CD14-positive monocyte (primary cell): ENCODE measurements at regions not wholly inside any gene's neighbourhood (a gene's known extent, or its start where the extent isn't known, plus 50 kb on each side); places are given as distances from the start of the nearest gene placed in this dataset.

Source experiments
- DNase-seq, 3 donors: peaks; one replicate each; pipeline ENCODE4 v3.0.0-alpha.2; 2011 to 2022
- H2AFZ ChIP-seq: 2 replicates; pipeline ENCODE4 v1.6.0; 2012; ENCODE audit warnings: mild to moderate bottlenecking, low read depth, low read length, inconsistent platforms; ENCODE audit not compliant: insufficient read depth, poor library complexity, severe bottlenecking
- H3K27ac ChIP-seq, 2 donors: 1 replicate in 1 of 2; 2 replicates in 1 of 2; pipeline ENCODE4 v1.5.1; 2012 to 2013; ENCODE audit warnings: low read length in 2 of 2, control low read depth in 1 of 2, inconsistent platforms in 1 of 2, low read depth in 1 of 2, mild to moderate bottlenecking in 1 of 2
- H3K27me3 ChIP-seq, 2 donors: one replicate each; pipeline versions ENCODE4 v1.6.0 to v1.6.1; 2011 to 2013; ENCODE audit warnings: low read length in 2 of 2; ENCODE audit not compliant: control insufficient read depth in 2 of 2, insufficient read depth in 2 of 2
- H3K36me3 ChIP-seq, 2 donors: replicated peaks in 1 of 2; 1 replicate in 1 of 2; 2 replicates in 1 of 2; pipeline versions ENCODE4 v1.5.1 to v1.6.1; 2012 to 2013; ENCODE audit warnings: low read length in 2 of 2, control low read depth in 1 of 2, inconsistent platforms in 1 of 2, mild to moderate bottlenecking in 1 of 2; ENCODE audit not compliant: insufficient read depth in 2 of 2, control insufficient read depth in 1 of 2
- H3K4me1 ChIP-seq, 2 donors: 1 replicate in 1 of 2; 2 replicates in 1 of 2; pipeline versions ENCODE4 v1.5.1 to v1.6.1; 2012 to 2013; ENCODE audit warnings: low read length in 2 of 2, control low read depth in 1 of 2, inconsistent platforms in 1 of 2, mild to moderate bottlenecking in 1 of 2, moderate library complexity in 1 of 2; ENCODE audit not compliant: insufficient read depth in 2 of 2, control insufficient read depth in 1 of 2
- H3K4me2 ChIP-seq: replicated peaks from 2 replicates; pipeline ENCODE3; 2012; ENCODE audit warnings: low read length, moderate library complexity, mild to moderate bottlenecking; ENCODE audit not compliant: poor library complexity, severe bottlenecking; ENCODE audit errors: extremely low read depth
- H3K4me3 ChIP-seq, 3 experiments: fragments of 200-600 bp in 1 of 3; sonication (generic) in 1 of 3; replicated peaks in 1 of 3; 1 replicate in 2 of 3; 2 replicates in 1 of 3; pipeline ENCODE4 v1.5.1; 2011 to 2013; ENCODE audit warnings: low read length in 3 of 3, mild to moderate bottlenecking in 3 of 3, control low read depth in 2 of 3, low read depth in 2 of 3, inconsistent platforms in 1 of 3, moderate library complexity in 1 of 3
- H3K79me2 ChIP-seq: 2 replicates; pipeline ENCODE4 v1.6.0; 2012; ENCODE audit warnings: mild to moderate bottlenecking, control low read depth, inconsistent platforms, low read length, moderate library complexity; ENCODE audit not compliant: insufficient read depth
- H3K9ac ChIP-seq: 2 replicates; pipeline ENCODE4 v1.6.0; 2017; ENCODE audit warnings: low read length, mild to moderate bottlenecking; ENCODE audit not compliant: insufficient read depth, poor library complexity, severe bottlenecking
- H3K9me3 ChIP-seq, 2 donors: replicated peaks in 1 of 2; 1 replicate in 1 of 2; 2 replicates in 1 of 2; pipeline versions ENCODE4 v1.5.1 to v1.6.1; 2012 to 2013; ENCODE audit warnings: low read length in 2 of 2, control low read depth in 1 of 2; ENCODE audit not compliant: control insufficient read depth in 1 of 2, insufficient read depth in 1 of 2
- H4K20me1 ChIP-seq: 2 replicates; pipeline ENCODE4 v1.6.0; 2012; ENCODE audit warnings: mild to moderate bottlenecking, low read length, control low read depth, moderate library complexity; ENCODE audit not compliant: insufficient read depth
- H3K27ac Mint-ChIP-seq, 7 donors: one replicate each; pipeline ENCODE4 v1.8.0; 2020; ENCODE audit warnings: mild to moderate bottlenecking in 7 of 7, mixed read lengths in 7 of 7, moderate library complexity in 6 of 7, inconsistent platforms in 2 of 7
- H3K27me3 Mint-ChIP-seq, 3 donors: one replicate each; pipeline ENCODE4 v1.8.0; 2021 to 2022; ENCODE audit warnings: low read depth in 3 of 3, mild to moderate bottlenecking in 3 of 3, mixed read lengths in 3 of 3, moderate library complexity in 3 of 3, inconsistent platforms in 1 of 3
- H3K36me3 Mint-ChIP-seq, 2 donors: one replicate each; pipeline ENCODE4 v1.8.0; 2020; ENCODE audit warnings: mixed read lengths in 2 of 2, inconsistent platforms in 1 of 2, mild to moderate bottlenecking in 1 of 2
- H3K4me1 Mint-ChIP-seq: one replicate; pipeline ENCODE4 v1.8.0; 2020; ENCODE audit warnings: mild to moderate bottlenecking, mixed read lengths
- H3K4me3 Mint-ChIP-seq, 2 donors: one replicate each; pipeline ENCODE4 v1.8.0; 2020; ENCODE audit warnings: mild to moderate bottlenecking in 2 of 2, mixed read lengths in 2 of 2, moderate library complexity in 1 of 2
- H3K9me3 Mint-ChIP-seq, 7 donors: one replicate each; pipeline ENCODE4 v1.8.0; 2020 to 2022; ENCODE audit warnings: mixed read lengths in 7 of 7, mild to moderate bottlenecking in 6 of 7, moderate library complexity in 6 of 7, inconsistent platforms in 2 of 7
- CTCF ChIP-seq: fragments of 200-600 bp; IDR thresholded peaks from one replicate; pipeline ENCODE4 v1.8.0; 2022; ENCODE audit warnings: antibody characterized with exemption, mild to moderate bottlenecking
- WGBS: methylation state at CpG from one replicate; pipeline ENCODE4 v1.1.5; 2013; ENCODE audit warnings: missing lambda C conversion rate; ENCODE audit not compliant: insufficient coverage; 5-methylcytosine and 5-hydroxymethylcytosine counted together
- intact Hi-C, 2 donors: fragments of 100-400 bp; cut with micrococcal nuclease; formaldehyde crosslinking; loops; one replicate each; pipeline versions ENCODE4 v1.15.0 to v1.15.1; 2023

- H3K4me2 ChIP-seq: no peak overlapping the region
- no peaks in the 10 kb centered on the region for H3K79me2 ChIP-seq
- H3K36me3 Mint-ChIP-seq: no peaks in the 10 kb centered on the region
- no peaks in the 10 kb centered on the region for H3K4me1 Mint-ChIP-seq
- H3K4me3 ChIP-seq: no peak overlapping the region
- no peaks in the 10 kb centered on the region for H3K9me3 ChIP-seq
- no peaks in the 10 kb centered on the region for H3K4me1 ChIP-seq
- H3K27me3 Mint-ChIP-seq: peaks cover 0 to 16% (median 2%) of the 10 kb centered on the region in 3 donors
- WGBS: 63% methylated on average over 7 of the region's 9 CpGs
- H3K36me3 ChIP-seq: no peaks in the 10 kb centered on the region
- H2AFZ ChIP-seq: no peak overlapping the region
- intact Hi-C loops: no loop called here
- H3K27me3 ChIP-seq: no peaks in the 10 kb centered on the region
- no peaks in the 10 kb centered on the region for H4K20me1 ChIP-seq
- no peak overlapping the region for H3K4me3 Mint-ChIP-seq
- no peaks in the 10 kb centered on the region for H3K9me3 Mint-ChIP-seq
- TF ChIP-seq CTCF: no peak
- no peak overlapping the region for H3K27ac ChIP-seq
- no peak overlapping the region for H3K9ac ChIP-seq
- no peak overlapping the region for H3K27ac Mint-ChIP-seq
- no peak for DNase-seq
These were observed 147.5 kb downstream of the FOXD2 start for GRCh38 chr1:47585141-47585902.

GRCh38 chr1:47587891-47588582 is 150.2 kb downstream of the FOXD2 start:
- Histone ChIP-seq H4K20me1 (no peaks in the 10 kb centered on the region), H3K4me3 (no peak overlapping the region), H2AFZ (no peak overlapping the region), H3K9ac (no peak overlapping the region), H3K9me3 (no peaks in the 10 kb centered on the region), H3K27me3 (peaks cover 6 to 14% of the 10 kb centered on the region in 2 donors), H3K4me1 (no peaks in the 10 kb centered on the region), H3K79me2 (no peaks in the 10 kb centered on the region), H3K4me2 (no peak overlapping the region), H3K27ac (no peak overlapping the region), H3K36me3 (no peaks in the 10 kb centered on the region)
- Mint-ChIP-seq H3K4me1 (peaks cover 3% of the 10 kb centered on the region), H3K4me3 (no peak overlapping the region), H3K9me3 (peaks cover 0 to 3% (median 0%) of the 10 kb centered on the region in 7 donors), H3K36me3 (no peaks in the 10 kb centered on the region), H3K27ac (no peak overlapping the region), H3K27me3 (peaks cover 0 to 19% (median 9%) of the 10 kb centered on the region in 3 donors)
- no peak for TF ChIP-seq CTCF
- WGBS: 95% methylated on average over 7 of the region's 8 CpGs
- intact Hi-C loops: no loop called here
- DNase-seq: no peak
